HG02884 (cell line): ENCODE measurements at regions not wholly inside any gene's neighbourhood (a gene's known extent, or its start where the extent isn't known, plus 50 kb on each side); places are given as distances from the start of the nearest gene placed in this dataset.

Source experiments
- ATAC-seq: cut with Tn5 transposase; IDR thresholded peaks from one replicate; pipeline ENCODE4 v1.9.1; 2021; ENCODE audit warnings: mild to moderate bottlenecking, moderate library complexity; ENCODE audit not compliant: unreplicated experiment

- no peak for ATAC-seq
Observed at GRCh38 chr2:23286031-23286757, 98.8 kb upstream of the KLHL29 start.

- ATAC-seq: no peak
Observed at GRCh38 chr2:23286758-23287704, 97.9 kb upstream of the KLHL29 start.

- ATAC-seq: no peak
Observed at GRCh38 chr2:23289671-23290070, 95.3 kb upstream of the KLHL29 start.

GRCh38 chr2:23291239-23291638 is 93.7 kb upstream of the KLHL29 start:
- no peak for ATAC-seq

- ATAC-seq: no peak
Observed at GRCh38 chr2:23292024-23292423, 93.0 kb upstream of the KLHL29 start.

GRCh38 chr2:23293063-23293462 is 91.9 kb upstream of the KLHL29 start:
- ATAC-seq: no peak

GRCh38 chr2:23293731-23294130 is 91.2 kb upstream of the KLHL29 start:
- ATAC-seq: no peak

GRCh38 chr2:23294238-23294637 is 90.7 kb upstream of the KLHL29 start:
- no peak for ATAC-seq

GRCh38 chr2:23296691-23297090 is 88.3 kb upstream of the KLHL29 start:
- ATAC-seq: no peak

- ATAC-seq: no peak
Observed at GRCh38 chr2:23297112-23297511, 87.9 kb upstream of the KLHL29 start.

GRCh38 chr2:23298551-23298950 is 86.4 kb upstream of the KLHL29 start:
- ATAC-seq: no peak

- no peak for ATAC-seq
Observed at GRCh38 chr2:23299476-23300195, 85.3 kb upstream of the KLHL29 start.

GRCh38 chr2:23301136-23301535 is 83.8 kb upstream of the KLHL29 start:
- no peak for ATAC-seq

- ATAC-seq: no peak
Observed at GRCh38 chr2:23302591-23302990, 82.4 kb upstream of the KLHL29 start.

- ATAC-seq: no peak
Observed at GRCh38 chr2:23306401-23306800, 78.6 kb upstream of the KLHL29 start.

- no peak for ATAC-seq
Observed at GRCh38 chr2:23311186-23311585, 73.8 kb upstream of the KLHL29 start.

- ATAC-seq: peak; percentile 74
Observed at GRCh38 chr2:23312996-23313606, 71.9 kb upstream of the KLHL29 start.

GRCh38 chr2:23314687-23315086 is 70.3 kb upstream of the KLHL29 start:
- ATAC-seq: no peak

- ATAC-seq: no peak
Observed at GRCh38 chr2:23320058-23320457, 64.9 kb upstream of the KLHL29 start.

GRCh38 chr2:23321751-23322150 is 63.2 kb upstream of the KLHL29 start:
- no peak for ATAC-seq
